ENCODE measurements at regions not wholly inside any gene's neighbourhood (a gene's known extent, or its start where the extent isn't known, plus 50 kb on each side); places are given as distances from the start of the nearest gene placed in this dataset.

- ChIA-PET CTCF (no interaction called here), POLR2A (no interaction called here)
- no peaks in the 10 kb centered on the region for H3K36me3 Mint-ChIP-seq (ENCODE audit: low read depth)
- DNase-seq = no peak
- peaks cover 12% of the 10 kb centered on the region for H3K27me3 Mint-ChIP-seq
- H3K4me1 Mint-ChIP-seq = no peaks in the 10 kb centered on the region
- no peak for ATAC-seq
- intact Hi-C loops (cut with DNase I, micrococcal nuclease) = no loop called here
- H3K4me3 Mint-ChIP-seq = no peak overlapping the region
- peaks cover 5% of the 10 kb centered on the region for H3K9me3 Mint-ChIP-seq (ENCODE audit: low read depth)
- no peak overlapping the region for H3K27ac Mint-ChIP-seq
Measured at GRCh38 chr10:10941127-10941730, 76.4 kb upstream of the CELF2 start.

DNA sequence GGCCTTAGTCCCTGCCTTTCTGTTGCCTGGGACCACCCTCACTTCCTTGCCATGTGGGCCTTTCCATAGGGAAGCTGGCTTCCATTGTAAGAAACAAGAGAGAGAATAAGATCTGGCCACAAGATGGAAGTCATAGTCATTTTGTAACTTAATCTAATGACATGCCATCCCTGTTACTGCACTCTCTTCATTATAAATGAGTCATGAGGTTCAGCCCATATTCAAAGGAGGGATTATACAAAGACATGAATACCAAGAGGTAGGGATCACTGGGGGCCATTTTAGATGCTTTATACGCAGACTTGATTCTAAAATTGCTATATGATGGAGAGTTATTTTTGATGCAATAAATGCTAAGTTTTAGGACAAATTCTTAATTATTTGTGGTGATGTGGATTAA is 75.2 kb upstream of the CELF2 start:
- Mint-ChIP-seq H3K27me3 (peaks cover 10% of the 10 kb centered on the region), H3K36me3 (ENCODE audit: low read depth) (no peaks in the 10 kb centered on the region), H3K27ac (no peak overlapping the region), H3K9me3 (ENCODE audit: low read depth) (peaks cover 5% of the 10 kb centered on the region), H3K4me1 (no peaks in the 10 kb centered on the region), H3K4me3 (no peak overlapping the region)
- intact Hi-C loops (cut with DNase I, micrococcal nuclease) = no loop called here
- ATAC-seq = no peak
- ChIA-PET CTCF (no interaction called here), POLR2A (interaction anchor here (0.7 kb wide), 1 partner anchor 34 kb away, joined by 5 read pairs; no protein-coding TSS in a partner anchor)
- DNase-seq = no peak

GRCh38 chr10:10946081-10946480 is 71.6 kb upstream of the CELF2 start:
- no peak for ATAC-seq
- Mint-ChIP-seq H3K27ac (no peak overlapping the region), H3K36me3 (ENCODE audit: low read depth) (no peaks in the 10 kb centered on the region), H3K9me3 (ENCODE audit: low read depth) (peaks cover 5% of the 10 kb centered on the region), H3K27me3 (peaks cover 7% of the 10 kb centered on the region), H3K4me3 (no peak overlapping the region), H3K4me1 (no peaks in the 10 kb centered on the region)
- ChIA-PET POLR2A (no interaction called here), CTCF (interaction anchor here (0.7 kb wide), 1 partner anchor 21 kb away, joined by 3 read pairs; no protein-coding TSS in a partner anchor)
- DNase-seq = no peak
- intact Hi-C loops (cut with DNase I, micrococcal nuclease) = no loop called here

DNA sequence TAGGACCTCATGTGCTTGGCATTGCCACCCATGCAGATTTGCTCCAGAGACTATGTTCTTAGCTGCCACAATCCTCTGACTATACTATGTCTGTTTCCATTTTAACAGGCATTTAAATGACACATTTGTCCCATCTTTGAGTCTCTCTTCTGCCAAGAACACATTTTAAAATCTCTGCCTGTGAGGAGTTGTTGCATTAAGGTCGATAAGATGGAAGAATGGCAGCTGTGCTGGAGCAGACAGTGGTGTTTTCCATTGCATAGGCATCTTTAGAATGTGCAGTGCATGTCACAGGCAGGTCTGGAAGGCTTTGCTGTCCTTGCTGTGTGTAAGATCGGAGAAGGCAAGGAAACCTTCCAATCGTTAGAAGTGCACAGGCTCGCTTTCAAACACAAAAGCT is 70.9 kb upstream of the CELF2 start:
- Mint-ChIP-seq H3K36me3 (ENCODE audit: low read depth) (no peaks in the 10 kb centered on the region), H3K27ac (no peak overlapping the region), H3K4me3 (no peak overlapping the region), H3K9me3 (ENCODE audit: low read depth) (peaks cover 5% of the 10 kb centered on the region), H3K27me3 (peaks cover 6% of the 10 kb centered on the region), H3K4me1 (no peaks in the 10 kb centered on the region)
- no peak for ATAC-seq
- DNase-seq = no peak
- intact Hi-C loops (cut with DNase I, micrococcal nuclease) = no loop called here
- ChIA-PET POLR2A (interaction anchor here (0.6 kb wide), 1 partner anchor 26 kb away, joined by 3 read pairs; no protein-coding TSS in a partner anchor), CTCF (no interaction called here)

DNA sequence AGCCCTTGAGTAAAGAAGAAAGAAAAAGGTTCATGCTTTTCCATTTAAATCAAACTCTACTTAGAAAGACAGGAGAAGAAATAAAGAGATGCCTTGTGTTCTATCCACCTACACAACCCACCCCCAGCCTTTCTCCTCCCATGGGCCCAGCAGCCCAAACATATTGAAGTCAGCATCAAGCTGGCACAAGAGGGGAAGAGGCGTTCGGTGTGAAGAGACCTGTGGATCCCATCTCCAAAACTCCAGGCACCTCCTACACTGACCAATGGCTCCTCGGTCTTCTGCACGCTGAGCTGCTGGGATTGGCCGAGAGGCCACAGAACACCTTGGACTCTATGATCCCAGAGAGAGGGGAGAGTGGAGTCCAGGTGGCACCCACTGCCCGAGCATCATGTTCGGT is 66.0 kb upstream of the CELF2 start:
- H3K36me3 Mint-ChIP-seq (ENCODE audit: low read depth) = no peaks in the 10 kb centered on the region
- H3K27ac Mint-ChIP-seq = no peak overlapping the region
- H3K9me3 Mint-ChIP-seq (ENCODE audit: low read depth) = no peaks in the 10 kb centered on the region
- POLR2A ChIA-PET = interaction anchor here (0.5 kb wide), 1 partner anchor 157 kb away, joined by 3 read pairs; no protein-coding TSS in a partner anchor
- no peaks in the 10 kb centered on the region for H3K4me1 Mint-ChIP-seq
- intact Hi-C loops (cut with DNase I, micrococcal nuclease) = no loop called here
- no peak for ATAC-seq
- no peak overlapping the region for H3K4me3 Mint-ChIP-seq
- H3K27me3 Mint-ChIP-seq = peaks cover 2% of the 10 kb centered on the region
- DNase-seq = no peak
- CTCF ChIA-PET = no interaction called here

DNA sequence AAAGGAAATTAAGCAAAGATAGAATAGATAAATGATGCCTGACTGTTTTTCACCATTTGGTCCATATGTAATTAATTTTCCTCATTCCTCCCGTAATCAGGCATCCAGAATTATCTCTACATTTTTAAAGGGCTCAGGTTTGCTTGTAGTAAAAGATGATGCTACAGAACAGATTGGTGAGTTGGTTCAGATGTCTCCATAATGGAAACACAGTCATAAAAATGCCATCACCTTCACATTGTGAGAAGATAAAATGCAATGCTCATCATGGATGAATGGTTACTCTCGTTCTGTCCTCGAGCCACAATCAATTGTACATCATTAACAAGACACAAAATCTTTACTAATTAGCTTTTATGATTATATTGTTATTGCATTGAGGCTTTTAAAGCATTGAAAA is 64.9 kb upstream of the CELF2 start:
- no peak for ATAC-seq
- Mint-ChIP-seq H3K9me3 (ENCODE audit: low read depth) (no peaks in the 10 kb centered on the region), H3K4me3 (no peak overlapping the region), H3K4me1 (no peaks in the 10 kb centered on the region), H3K27me3 (peaks cover 2% of the 10 kb centered on the region), H3K36me3 (ENCODE audit: low read depth) (no peaks in the 10 kb centered on the region), H3K27ac (no peak overlapping the region)
- DNase-seq = no peak
- intact Hi-C loops (cut with DNase I, micrococcal nuclease) = no loop called here
- POLR2A ChIA-PET = no interaction called here
- CTCF ChIA-PET = no interaction called here

- POLR2A ChIA-PET = interaction anchor here (0.6 kb wide), 1 partner anchor 984 kb away, joined by 3 read pairs; no protein-coding TSS in a partner anchor
- intact Hi-C loops (cut with DNase I, micrococcal nuclease) = no loop called here
- CTCF ChIA-PET = no interaction called here
- peaks cover 5% of the 10 kb centered on the region for H3K27me3 Mint-ChIP-seq
- H3K4me1 Mint-ChIP-seq = peaks cover 5% of the 10 kb centered on the region
- ATAC-seq = no peak
- no peaks in the 10 kb centered on the region for H3K9me3 Mint-ChIP-seq (ENCODE audit: low read depth)
- no peak for DNase-seq
- no peak overlapping the region for H3K27ac Mint-ChIP-seq
- no peaks in the 10 kb centered on the region for H3K36me3 Mint-ChIP-seq (ENCODE audit: low read depth)
- no peak overlapping the region for H3K4me3 Mint-ChIP-seq
Measured at GRCh38 chr10:10956681-10957542, 60.8 kb upstream of the CELF2 start.

GRCh38 chr10:10958041-10958440 is 59.6 kb upstream of the CELF2 start:
- no peaks in the 10 kb centered on the region for H3K36me3 Mint-ChIP-seq (ENCODE audit: low read depth)
- no peak overlapping the region for H3K4me3 Mint-ChIP-seq
- ChIA-PET POLR2A (no interaction called here), CTCF (no interaction called here)
- peaks cover 5% of the 10 kb centered on the region for H3K4me1 Mint-ChIP-seq
- no peak overlapping the region for H3K27ac Mint-ChIP-seq
- DNase-seq = no peak
- no peaks in the 10 kb centered on the region for H3K9me3 Mint-ChIP-seq (ENCODE audit: low read depth)
- ATAC-seq = no peak
- intact Hi-C loops (cut with DNase I, micrococcal nuclease) = no loop called here
- peaks cover 5% of the 10 kb centered on the region for H3K27me3 Mint-ChIP-seq

DNA sequence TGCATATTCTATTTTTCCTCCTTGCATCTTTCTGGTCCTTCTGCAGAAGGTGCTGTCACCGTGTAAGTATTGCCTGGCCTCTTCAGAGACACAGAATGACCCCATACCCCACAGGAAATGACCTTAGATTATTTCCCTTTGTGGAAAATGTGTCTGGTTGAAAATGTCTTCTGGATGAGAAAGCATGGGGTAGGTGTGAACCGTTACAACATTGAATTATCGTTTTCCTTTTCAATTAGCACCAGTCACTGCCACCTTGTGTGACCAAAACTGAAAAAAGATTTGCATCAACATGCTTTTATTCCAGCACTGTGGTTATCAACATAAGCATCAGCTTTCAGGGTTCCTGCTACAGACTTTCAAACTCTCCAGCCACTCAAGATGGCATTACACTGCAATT is 58.0 kb upstream of the CELF2 start:
- H3K27me3 Mint-ChIP-seq = peaks cover 5% of the 10 kb centered on the region
- H3K4me1 Mint-ChIP-seq = peaks cover 5% of the 10 kb centered on the region
- no peaks in the 10 kb centered on the region for H3K9me3 Mint-ChIP-seq (ENCODE audit: low read depth)
- no peaks in the 10 kb centered on the region for H3K36me3 Mint-ChIP-seq (ENCODE audit: low read depth)
- intact Hi-C loops (cut with DNase I, micrococcal nuclease) = no loop called here
- CTCF ChIA-PET = no interaction called here
- DNase-seq (no peak), ATAC-seq (peak; percentile 85)
- H3K27ac Mint-ChIP-seq = no peak overlapping the region
- POLR2A ChIA-PET = no interaction called here
- H3K4me3 Mint-ChIP-seq = no peak overlapping the region

DNA sequence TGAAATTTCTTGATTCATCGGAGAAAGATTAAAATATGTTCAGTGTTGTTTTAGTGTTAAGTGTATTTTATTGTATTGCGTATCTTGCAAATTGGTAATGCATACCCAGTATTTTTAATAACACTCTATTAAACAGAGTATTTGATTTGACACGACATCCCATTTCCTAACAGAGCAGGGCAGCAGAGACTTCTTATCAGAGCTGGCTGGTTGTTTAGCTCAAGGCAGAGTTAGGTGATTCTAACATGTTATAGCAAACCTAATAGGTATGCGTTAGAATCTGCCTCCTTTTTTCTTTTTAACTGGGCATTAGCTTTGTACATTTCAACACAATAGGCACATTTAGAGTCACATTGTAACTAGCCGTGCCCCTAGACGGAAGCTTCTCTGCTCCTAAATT is 57.1 kb upstream of the CELF2 start:
- Mint-ChIP-seq H3K27ac (no peak overlapping the region), H3K4me1 (peaks cover 5% of the 10 kb centered on the region), H3K9me3 (ENCODE audit: low read depth) (no peaks in the 10 kb centered on the region), H3K27me3 (peaks cover 5% of the 10 kb centered on the region), H3K36me3 (ENCODE audit: low read depth) (no peaks in the 10 kb centered on the region), H3K4me3 (no peak overlapping the region)
- intact Hi-C loops (cut with DNase I, micrococcal nuclease) = no loop called here
- no peak for ATAC-seq
- POLR2A ChIA-PET = no interaction called here
- CTCF ChIA-PET = interaction anchor here (0.5 to 1.0 kb wide), 2 partner anchors 54 to 321 kb away, joined by 3 to 4 read pairs; no protein-coding TSS in a partner anchor
- no peak for DNase-seq

GRCh38 chr10:10961072-10961471 is 56.6 kb upstream of the CELF2 start:
- intact Hi-C loops (cut with DNase I, micrococcal nuclease) = loop anchor here in 1 of 2 experiments (1.0 kb wide), 1 partner anchor 41 kb away; no protein-coding TSS in a partner anchor
- H3K4me3 Mint-ChIP-seq = no peak overlapping the region
- no peak overlapping the region for H3K27ac Mint-ChIP-seq
- CTCF ChIA-PET = interaction anchor here (0.5 to 1.0 kb wide), 2 partner anchors 54 to 320 kb away, joined by 3 to 4 read pairs; no protein-coding TSS in a partner anchor
- no peak for ATAC-seq
- no peaks in the 10 kb centered on the region for H3K9me3 Mint-ChIP-seq (ENCODE audit: low read depth)
- H3K4me1 Mint-ChIP-seq = peaks cover 5% of the 10 kb centered on the region
- H3K27me3 Mint-ChIP-seq = peaks cover 5% of the 10 kb centered on the region
- POLR2A ChIA-PET = no interaction called here
- H3K36me3 Mint-ChIP-seq (ENCODE audit: low read depth) = no peaks in the 10 kb centered on the region
- no peak for DNase-seq

GRCh38 chr10:10967029-10967428 is 50.6 kb upstream of the CELF2 start:
- intact Hi-C loops (cut with DNase I, micrococcal nuclease) = no loop called here

More at GRCh38 chr10:10967029-10967428, 50.6 kb upstream of the CELF2 start:
- Mint-ChIP-seq H3K4me1 (no peaks in the 10 kb centered on the region), H3K27ac (no peak overlapping the region), H3K27me3 (peaks cover 11% of the 10 kb centered on the region), H3K9me3 (ENCODE audit: low read depth) (no peaks in the 10 kb centered on the region), H3K4me3 (no peak overlapping the region), H3K36me3 (ENCODE audit: low read depth) (no peaks in the 10 kb centered on the region)
- POLR2A ChIA-PET = no interaction called here
- DNase-seq (no peak), ATAC-seq (no peak)
- CTCF ChIA-PET = interaction anchor here (1.1 kb wide), 1 partner anchor 10 kb away, joined by 3 read pairs; no protein-coding TSS in a partner anchor
